Immature natural killer cell (primary cell): ENCODE measurements at regions not wholly inside any gene's neighbourhood (a gene's known extent, or its start where the extent isn't known, plus 50 kb on each side); places are given as distances from the start of the nearest gene placed in this dataset.

Source experiments
- DNase-seq, 3 donors: peaks; one replicate each; pipeline ENCODE4 v3.0.0; 2022; ENCODE audit warnings: mixed read lengths in 1 of 3
- H3K27ac Mint-ChIP-seq, 6 donors: one replicate each; pipeline ENCODE4 v1.8.0; 2020; ENCODE audit warnings: mixed read lengths in 6 of 6, mild to moderate bottlenecking in 5 of 6, inconsistent platforms in 4 of 6, moderate library complexity in 3 of 6
- H3K27me3 Mint-ChIP-seq, 3 donors: one replicate each; pipeline ENCODE4 v1.8.0; 2020 to 2021; ENCODE audit warnings: low read depth in 3 of 3, mild to moderate bottlenecking in 3 of 3, mixed read lengths in 3 of 3, moderate library complexity in 3 of 3, inconsistent platforms in 1 of 3
- H3K36me3 Mint-ChIP-seq, 3 donors: one replicate each; pipeline ENCODE4 v1.8.0; 2020; ENCODE audit warnings: mixed read lengths in 3 of 3, inconsistent platforms in 2 of 3, mild to moderate bottlenecking in 2 of 3
- H3K4me1 Mint-ChIP-seq, 2 donors: one replicate each; pipeline ENCODE4 v1.8.0; 2020; ENCODE audit warnings: inconsistent platforms in 2 of 2, mild to moderate bottlenecking in 2 of 2, mixed read lengths in 2 of 2, moderate library complexity in 1 of 2
- H3K4me3 Mint-ChIP-seq, 5 donors: one replicate each; pipeline ENCODE4 v1.8.0; 2020; ENCODE audit warnings: mild to moderate bottlenecking in 5 of 5, mixed read lengths in 5 of 5, inconsistent platforms in 3 of 5, moderate library complexity in 3 of 5
- H3K9me3 Mint-ChIP-seq, 6 donors: one replicate each; pipeline ENCODE4 v1.8.0; 2020; ENCODE audit warnings: mild to moderate bottlenecking in 6 of 6, mixed read lengths in 6 of 6, inconsistent platforms in 4 of 6, moderate library complexity in 3 of 6

GRCh38 chr14:65318636-65319506 lies 93.7 kb upstream of the FUT8 start:
- Mint-ChIP-seq H3K9me3 (no peaks in the 10 kb centered on the region), H3K27me3 (peaks cover 0 to 1% (median 0%) of the 10 kb centered on the region in 3 donors), H3K27ac (peak overlapping the region in 1 of 6 donors; percentile 9), H3K36me3 (no peaks in the 10 kb centered on the region), H3K4me3 (no peak overlapping the region), H3K4me1 (peaks cover 2 to 19% of the 10 kb centered on the region in 2 donors)
- no peak for DNase-seq

GRCh38 chr14:65320661-65321308 lies 91.7 kb upstream of the FUT8 start:
- Mint-ChIP-seq H3K27me3 (peaks cover 0 to 1% (median 0%) of the 10 kb centered on the region in 3 donors), H3K36me3 (no peaks in the 10 kb centered on the region), H3K4me3 (no peak overlapping the region), H3K27ac (no peak overlapping the region), H3K9me3 (no peaks in the 10 kb centered on the region), H3K4me1 (peaks cover 0 to 6% of the 10 kb centered on the region in 2 donors)
- no peak for DNase-seq

DNA sequence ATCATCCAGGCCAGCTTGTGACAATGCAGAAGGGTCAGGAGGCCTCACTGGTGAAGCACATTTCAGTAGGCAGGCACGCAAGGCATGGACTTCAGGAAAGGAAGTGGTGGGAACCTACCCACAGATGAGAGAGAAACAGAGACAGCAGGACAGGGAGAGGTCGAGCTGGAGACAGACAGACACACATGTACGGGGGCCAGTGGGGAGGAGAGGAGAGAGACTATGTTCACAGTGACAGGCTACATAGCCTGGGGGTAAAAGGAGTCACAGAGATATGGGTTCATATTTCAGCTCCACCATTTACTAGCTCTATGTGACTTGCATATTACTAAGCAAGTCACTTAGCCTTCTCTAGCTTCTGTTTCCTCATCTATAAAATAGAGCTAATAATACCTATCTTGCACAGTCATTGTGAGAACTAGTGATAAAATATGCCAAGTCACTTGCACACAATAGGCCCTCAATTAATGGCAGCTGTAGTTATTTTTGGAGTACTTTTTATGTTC lies 91.1 kb upstream of the FUT8 start:
- Mint-ChIP-seq H3K27me3 (peaks cover 0 to 1% (median 0%) of the 10 kb centered on the region in 3 donors), H3K36me3 (no peaks in the 10 kb centered on the region), H3K4me1 (peaks cover 0 to 5% of the 10 kb centered on the region in 2 donors), H3K27ac (no peak overlapping the region), H3K9me3 (no peaks in the 10 kb centered on the region), H3K4me3 (no peak overlapping the region)
- no peak for DNase-seq

GRCh38 chr14:65329481-65329880 lies 83.0 kb upstream of the FUT8 start:
- Mint-ChIP-seq H3K4me1 (no peaks in the 10 kb centered on the region), H3K27ac (no peak overlapping the region), H3K36me3 (no peaks in the 10 kb centered on the region), H3K4me3 (no peak overlapping the region), H3K27me3 (no peaks in the 10 kb centered on the region), H3K9me3 (no peaks in the 10 kb centered on the region)
- DNase-seq = no peak

- H3K9me3 Mint-ChIP-seq = no peaks in the 10 kb centered on the region
- no peak for DNase-seq
- H3K36me3 Mint-ChIP-seq = no peaks in the 10 kb centered on the region
- no peaks in the 10 kb centered on the region for H3K27me3 Mint-ChIP-seq
- no peak overlapping the region for H3K4me3 Mint-ChIP-seq
- H3K27ac Mint-ChIP-seq = no peak overlapping the region
- no peaks in the 10 kb centered on the region for H3K4me1 Mint-ChIP-seq
Measured at GRCh38 chr14:65329911-65330310, 82.6 kb upstream of the FUT8 start.

- Mint-ChIP-seq H3K36me3 (no peaks in the 10 kb centered on the region), H3K27me3 (no peaks in the 10 kb centered on the region), H3K27ac (no peak overlapping the region), H3K4me3 (no peak overlapping the region), H3K4me1 (no peaks in the 10 kb centered on the region), H3K9me3 (no peaks in the 10 kb centered on the region)
- DNase-seq = no peak
Measured at GRCh38 chr14:65330416-65330815, 82.1 kb upstream of the FUT8 start.

DNA sequence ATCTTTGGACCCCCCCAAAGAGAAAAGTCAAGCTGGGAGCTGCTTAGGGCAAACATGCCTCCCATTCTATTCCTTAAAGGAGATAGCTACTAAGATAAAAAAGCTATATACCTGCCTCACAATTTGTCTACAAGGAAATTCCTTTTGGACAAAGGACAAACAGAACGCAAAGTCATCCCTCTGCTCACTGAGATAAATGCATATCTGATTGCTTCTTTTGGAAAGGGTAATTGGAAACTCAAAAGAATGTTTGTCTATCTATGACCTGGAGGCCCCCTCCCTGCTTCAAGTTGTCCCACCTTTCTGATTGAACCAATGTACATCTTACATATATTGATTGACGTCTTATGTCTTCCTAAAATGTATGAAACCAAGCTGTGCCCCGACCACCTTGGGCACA lies 80.9 kb upstream of the FUT8 start:
- H3K4me1 Mint-ChIP-seq = peaks cover 0 to 7% of the 10 kb centered on the region in 2 donors
- DNase-seq = no peak
- no peak overlapping the region for H3K4me3 Mint-ChIP-seq
- H3K27ac Mint-ChIP-seq = no peak overlapping the region
- H3K27me3 Mint-ChIP-seq = no peaks in the 10 kb centered on the region
- H3K9me3 Mint-ChIP-seq = no peaks in the 10 kb centered on the region
- H3K36me3 Mint-ChIP-seq = no peaks in the 10 kb centered on the region

DNA sequence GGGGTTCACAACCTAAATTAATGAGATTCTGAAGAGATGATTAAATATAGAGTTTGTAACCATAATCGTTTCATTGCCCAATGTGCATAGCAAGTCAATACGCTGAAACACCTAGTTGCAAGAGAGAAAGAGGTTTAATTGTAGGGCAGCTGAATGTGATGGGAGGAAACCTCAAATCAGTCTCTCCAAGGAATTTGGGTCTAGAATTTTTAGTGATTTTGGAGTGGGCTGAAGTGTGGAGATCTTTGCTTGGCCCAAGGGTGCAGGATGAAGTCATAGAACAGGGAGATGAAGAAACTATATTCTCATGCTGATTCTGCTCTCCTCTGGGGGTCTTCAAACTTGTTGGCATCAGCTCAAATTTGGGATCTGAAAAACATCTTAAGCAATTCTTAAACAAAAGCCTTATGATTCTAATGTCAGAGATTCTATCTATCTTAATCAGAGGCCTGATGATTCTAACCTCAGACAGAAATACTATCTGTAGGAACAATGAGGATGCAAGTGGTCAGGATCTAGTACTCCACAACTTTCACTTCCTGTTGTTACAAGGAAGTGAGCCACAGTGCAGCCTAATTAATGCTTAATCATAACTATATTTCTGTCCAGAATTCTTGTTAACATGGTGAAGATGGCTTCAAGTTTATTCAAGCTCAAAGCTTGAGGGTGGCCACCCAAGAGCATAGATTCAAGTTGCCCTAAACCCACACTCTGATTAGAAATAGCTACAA lies 80.2 kb upstream of the FUT8 start:
- no peaks in the 10 kb centered on the region for H3K9me3 Mint-ChIP-seq
- no peak overlapping the region for H3K27ac Mint-ChIP-seq
- H3K36me3 Mint-ChIP-seq = no peaks in the 10 kb centered on the region
- H3K4me1 Mint-ChIP-seq = peaks cover 0 to 7% of the 10 kb centered on the region in 2 donors
- no peak for DNase-seq
- H3K4me3 Mint-ChIP-seq = no peak overlapping the region
- H3K27me3 Mint-ChIP-seq = no peaks in the 10 kb centered on the region

- H3K4me1 Mint-ChIP-seq = peaks cover 0 to 7% of the 10 kb centered on the region in 2 donors
- no peak for DNase-seq
- H3K27ac Mint-ChIP-seq = no peak overlapping the region
- no peak overlapping the region for H3K4me3 Mint-ChIP-seq
- no peaks in the 10 kb centered on the region for H3K9me3 Mint-ChIP-seq
- no peaks in the 10 kb centered on the region for H3K27me3 Mint-ChIP-seq
- H3K36me3 Mint-ChIP-seq = no peaks in the 10 kb centered on the region
Measured at GRCh38 chr14:65333943-65334687, 78.4 kb upstream of the FUT8 start.

- DNase-seq = no peak
- Mint-ChIP-seq H3K9me3 (no peaks in the 10 kb centered on the region), H3K27ac (no peak overlapping the region), H3K4me1 (peaks cover 0 to 7% of the 10 kb centered on the region in 2 donors), H3K36me3 (no peaks in the 10 kb centered on the region), H3K4me3 (no peak overlapping the region), H3K27me3 (no peaks in the 10 kb centered on the region)
Measured at GRCh38 chr14:65334765-65335410, 77.6 kb upstream of the FUT8 start.

DNA sequence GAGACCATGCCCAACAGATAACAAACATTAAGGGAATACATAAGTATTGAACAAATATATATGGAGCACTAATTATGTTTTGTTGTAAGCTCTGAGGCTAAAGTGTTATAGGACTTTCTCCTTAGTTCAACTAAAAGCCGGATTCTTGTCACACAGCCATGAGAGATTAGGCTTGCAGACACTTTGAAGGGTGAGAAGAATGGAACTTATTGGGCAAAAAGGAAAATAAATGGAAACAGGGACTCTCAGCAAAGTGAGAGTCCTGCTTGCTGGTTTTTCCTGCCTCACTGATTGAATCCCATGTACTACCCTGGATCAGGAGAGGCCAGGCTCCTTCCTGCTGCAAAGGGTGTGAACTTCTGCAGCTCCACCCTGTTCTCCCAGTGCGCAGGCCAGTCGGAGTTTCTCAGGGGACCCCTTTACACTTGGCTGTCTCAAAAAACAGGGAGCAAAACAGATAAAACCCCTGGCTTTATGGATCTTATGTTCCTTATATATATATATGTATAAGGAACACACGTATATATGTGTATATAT lies 77.1 kb upstream of the FUT8 start:
- Mint-ChIP-seq H3K4me3 (no peak overlapping the region), H3K9me3 (no peaks in the 10 kb centered on the region), H3K4me1 (peaks cover 0 to 7% of the 10 kb centered on the region in 2 donors), H3K36me3 (no peaks in the 10 kb centered on the region), H3K27ac (no peak overlapping the region), H3K27me3 (no peaks in the 10 kb centered on the region)
- no peak for DNase-seq

GRCh38 chr14:65336191-65336591 lies 76.3 kb upstream of the FUT8 start:
- Mint-ChIP-seq H3K27ac (no peak overlapping the region), H3K4me3 (no peak overlapping the region), H3K27me3 (no peaks in the 10 kb centered on the region), H3K36me3 (no peaks in the 10 kb centered on the region), H3K4me1 (peaks cover 0 to 7% of the 10 kb centered on the region in 2 donors), H3K9me3 (no peaks in the 10 kb centered on the region)
- DNase-seq = no peak

DNA sequence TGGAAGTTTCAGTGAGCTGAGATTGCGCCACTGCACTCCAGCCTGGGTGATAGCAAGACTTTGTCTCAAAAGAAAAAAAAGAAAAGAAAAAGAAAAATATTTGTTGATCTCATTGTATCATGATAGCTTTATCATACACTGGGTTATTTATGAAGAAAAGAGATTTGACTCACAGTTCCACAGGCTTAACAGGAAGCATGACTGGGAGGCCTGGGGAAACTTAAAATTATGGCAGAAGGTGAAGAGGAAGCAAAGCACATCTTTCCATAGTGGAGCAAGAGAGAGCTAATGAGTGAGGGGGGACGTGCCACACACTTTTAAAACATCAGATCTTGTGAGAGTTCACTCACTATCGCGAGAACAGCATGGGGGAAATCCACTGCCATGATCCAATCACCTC lies 72.7 kb upstream of the FUT8 start:
- Mint-ChIP-seq H3K36me3 (no peaks in the 10 kb centered on the region), H3K27me3 (peaks cover 0 to 2% (median 0%) of the 10 kb centered on the region in 3 donors), H3K4me1 (peaks cover 0 to 7% of the 10 kb centered on the region in 2 donors), H3K4me3 (no peak overlapping the region), H3K9me3 (no peaks in the 10 kb centered on the region), H3K27ac (no peak overlapping the region)
- DNase-seq = no peak
